ENCODE measurements at regions not wholly inside any gene's neighbourhood (a gene's known extent, or its start where the extent isn't known, plus 50 kb on each side); places are given as distances from the start of the nearest gene placed in this dataset.

DNA sequence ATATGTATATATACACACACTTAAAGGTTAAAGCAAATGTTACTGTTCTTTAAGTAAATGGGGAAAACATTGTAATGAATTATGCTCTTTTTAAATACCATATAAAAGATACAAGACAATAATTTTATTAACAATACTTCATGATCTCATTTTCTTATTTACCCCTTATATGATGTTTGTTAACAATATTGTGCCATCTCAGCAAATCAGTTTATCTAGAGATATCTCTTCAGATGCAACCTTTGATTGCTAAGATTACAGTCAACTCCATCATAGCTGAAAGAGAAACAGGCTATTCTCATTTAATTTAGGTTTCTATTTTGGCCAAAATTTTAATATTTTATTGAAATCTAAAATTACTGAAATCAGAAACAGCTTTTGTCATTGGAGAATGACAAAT, 197.9 kb downstream of the CALCRL start:
- no peak for TF ChIP-seq POLR2A (IDR thresholded peaks at IDR 0.05)
- TF ChIP-seq, protein P1, sequence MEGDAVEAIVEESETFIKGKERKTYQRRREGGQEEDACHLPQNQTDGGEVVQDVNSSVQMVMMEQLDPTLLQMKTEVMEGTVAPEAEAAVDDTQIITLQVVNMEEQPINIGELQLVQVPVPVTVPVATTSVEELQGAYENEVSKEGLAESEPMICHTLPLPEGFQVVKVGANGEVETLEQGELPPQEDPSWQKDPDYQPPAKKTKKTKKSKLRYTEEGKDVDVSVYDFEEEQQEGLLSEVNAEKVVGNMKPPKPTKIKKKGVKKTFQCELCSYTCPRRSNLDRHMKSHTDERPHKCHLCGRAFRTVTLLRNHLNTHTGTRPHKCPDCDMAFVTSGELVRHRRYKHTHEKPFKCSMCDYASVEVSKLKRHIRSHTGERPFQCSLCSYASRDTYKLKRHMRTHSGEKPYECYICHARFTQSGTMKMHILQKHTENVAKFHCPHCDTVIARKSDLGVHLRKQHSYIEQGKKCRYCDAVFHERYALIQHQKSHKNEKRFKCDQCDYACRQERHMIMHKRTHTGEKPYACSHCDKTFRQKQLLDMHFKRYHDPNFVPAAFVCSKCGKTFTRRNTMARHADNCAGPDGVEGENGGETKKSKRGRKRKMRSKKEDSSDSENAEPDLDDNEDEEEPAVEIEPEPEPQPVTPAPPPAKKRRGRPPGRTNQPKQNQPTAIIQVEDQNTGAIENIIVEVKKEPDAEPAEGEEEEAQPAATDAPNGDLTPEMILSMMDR (IDR thresholded peaks at IDR 0.05) = no peak
